Activated CD8-positive, alpha-beta T cell treated with anti-CD3 and anti-CD28 coated beads for 36 hours (primary cell): ENCODE measurements at regions not wholly inside any gene's neighbourhood (a gene's known extent, or its start where the extent isn't known, plus 50 kb on each side); places are given as distances from the start of the nearest gene placed in this dataset.

Experiments used
- ATAC-seq: fragments of 200-7000 bp; cut with Tn5 transposase; one replicate; pipeline ENCODE4 v1.10.0; 2021; ENCODE audit warnings: mild to moderate bottlenecking, moderate library complexity
- CTCF ChIA-PET: fragments of 350-600 bp; sonication (Branson Sonifier 250); formaldehyde crosslinking; loops from one replicate; lab custom pipeline; 2021; ENCODE audit warnings: antibody characterized with exemption; lab: Charles Lee
- POLR2A ChIA-PET: fragments of 350-600 bp; sonication (Branson Sonifier 250); formaldehyde crosslinking; loops from one replicate; lab custom pipeline; 2021; ENCODE audit warnings: antibody characterized with exemption; lab: Charles Lee
- DNase-seq: peaks from one replicate; pipeline ENCODE4 v3.0.0-alpha.2; 2020
- H3K27ac Mint-ChIP-seq: one replicate; pipeline ENCODE4 v1.8.0; 2021; ENCODE audit warnings: mild to moderate bottlenecking, mixed read lengths
- H3K27me3 Mint-ChIP-seq: one replicate; pipeline ENCODE4 v1.8.0; 2021; ENCODE audit warnings: mixed read lengths
- H3K36me3 Mint-ChIP-seq: one replicate; pipeline ENCODE4 v1.8.0; 2021; ENCODE audit warnings: low read depth, mixed read lengths
- H3K4me1 Mint-ChIP-seq: one replicate; pipeline ENCODE4 v1.8.0; 2021; ENCODE audit warnings: low read depth, mixed read lengths
- H3K4me3 Mint-ChIP-seq: one replicate; pipeline ENCODE4 v1.8.0; 2021; ENCODE audit warnings: mild to moderate bottlenecking, moderate library complexity, mixed read lengths
- H3K9me3 Mint-ChIP-seq: one replicate; pipeline ENCODE4 v1.8.0; 2021; ENCODE audit warnings: mixed read lengths
- intact Hi-C: fragments of 100-400 bp; cut with micrococcal nuclease; formaldehyde crosslinking; loops from one replicate; pipeline ENCODE4 v1.10.0; 2022
- TF ChIP-seq, protein P1 (sequence below): fragments of 200-600 bp; IDR thresholded peaks from one replicate; pipeline ENCODE4 v1.8.0; 2022; ENCODE audit warnings: antibody characterized with exemption, mild to moderate bottlenecking

DNA sequence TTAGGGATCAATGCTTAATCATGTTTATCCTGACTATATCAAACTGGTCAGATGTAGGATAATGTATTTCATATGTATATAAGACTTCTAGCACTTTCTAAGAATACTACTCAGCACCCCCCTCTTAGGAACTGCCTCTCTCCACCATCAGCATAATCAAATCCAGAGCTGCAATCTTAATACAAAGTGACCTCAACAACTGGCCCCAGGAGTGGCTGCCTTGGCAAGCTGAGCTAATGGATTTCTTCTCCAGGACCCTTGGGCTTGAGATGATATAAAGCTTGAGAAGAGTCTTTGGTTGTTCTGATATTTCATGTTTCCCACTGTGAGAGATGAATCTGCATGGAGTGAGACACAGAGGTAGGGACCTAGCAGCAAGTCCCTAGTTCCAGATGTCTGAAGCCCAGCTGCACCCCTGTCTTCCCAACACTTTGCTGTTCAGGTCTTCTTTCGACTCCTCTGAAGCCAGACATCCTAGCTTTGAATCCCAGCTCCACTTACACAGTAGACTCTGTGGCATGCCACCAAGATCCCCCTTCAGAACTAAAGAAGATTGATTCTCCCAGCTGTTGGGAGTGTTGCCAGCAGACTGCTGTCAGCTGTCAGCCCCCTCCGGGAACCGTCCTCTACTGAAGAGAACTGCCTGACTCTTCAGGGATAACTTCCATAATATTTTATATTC lies 309.3 kb upstream of the UBE2E2 start:
- H3K4me1 Mint-ChIP-seq = no peaks in the 10 kb centered on the region
- intact Hi-C loops = no loop called here
- H3K9me3 Mint-ChIP-seq = no peaks in the 10 kb centered on the region
- TF ChIP-seq, protein P1, sequence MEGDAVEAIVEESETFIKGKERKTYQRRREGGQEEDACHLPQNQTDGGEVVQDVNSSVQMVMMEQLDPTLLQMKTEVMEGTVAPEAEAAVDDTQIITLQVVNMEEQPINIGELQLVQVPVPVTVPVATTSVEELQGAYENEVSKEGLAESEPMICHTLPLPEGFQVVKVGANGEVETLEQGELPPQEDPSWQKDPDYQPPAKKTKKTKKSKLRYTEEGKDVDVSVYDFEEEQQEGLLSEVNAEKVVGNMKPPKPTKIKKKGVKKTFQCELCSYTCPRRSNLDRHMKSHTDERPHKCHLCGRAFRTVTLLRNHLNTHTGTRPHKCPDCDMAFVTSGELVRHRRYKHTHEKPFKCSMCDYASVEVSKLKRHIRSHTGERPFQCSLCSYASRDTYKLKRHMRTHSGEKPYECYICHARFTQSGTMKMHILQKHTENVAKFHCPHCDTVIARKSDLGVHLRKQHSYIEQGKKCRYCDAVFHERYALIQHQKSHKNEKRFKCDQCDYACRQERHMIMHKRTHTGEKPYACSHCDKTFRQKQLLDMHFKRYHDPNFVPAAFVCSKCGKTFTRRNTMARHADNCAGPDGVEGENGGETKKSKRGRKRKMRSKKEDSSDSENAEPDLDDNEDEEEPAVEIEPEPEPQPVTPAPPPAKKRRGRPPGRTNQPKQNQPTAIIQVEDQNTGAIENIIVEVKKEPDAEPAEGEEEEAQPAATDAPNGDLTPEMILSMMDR = no peak
- CTCF ChIA-PET = no interaction called here
- no peak for ATAC-seq
- no peak for DNase-seq
- POLR2A ChIA-PET = interaction anchor here (0.5 kb wide), 1 partner anchor 408 kb away, joined by 3 read pairs; no protein-coding TSS in a partner anchor
- H3K27ac Mint-ChIP-seq = no peak overlapping the region
- H3K4me3 Mint-ChIP-seq = no peak overlapping the region
- peaks cover 4% of the 10 kb centered on the region for H3K27me3 Mint-ChIP-seq
- no peaks in the 10 kb centered on the region for H3K36me3 Mint-ChIP-seq

DNA sequence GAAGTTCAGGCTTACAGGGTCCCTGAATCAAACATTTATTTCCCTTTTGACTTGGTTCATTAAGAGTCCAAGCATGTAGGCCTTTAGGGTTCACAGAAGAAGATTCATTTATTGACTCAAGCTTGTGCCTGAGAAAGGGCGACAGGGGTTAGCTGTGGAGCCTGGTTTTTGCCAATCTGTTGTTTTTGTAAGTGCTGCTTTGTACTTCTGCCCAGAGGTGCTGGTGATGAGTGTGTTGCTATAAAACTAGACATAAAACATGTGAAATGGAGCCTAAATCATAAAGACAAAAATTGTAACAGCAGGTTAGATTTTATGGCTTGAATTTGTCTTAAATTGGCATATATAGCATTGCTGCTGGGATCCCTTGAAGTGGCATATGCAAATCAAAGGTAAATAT lies 308.3 kb upstream of the UBE2E2 start:
- Mint-ChIP-seq H3K4me1 (no peaks in the 10 kb centered on the region), H3K4me3 (no peak overlapping the region), H3K27ac (no peak overlapping the region), H3K9me3 (no peaks in the 10 kb centered on the region), H3K36me3 (no peaks in the 10 kb centered on the region), H3K27me3 (peaks cover 4% of the 10 kb centered on the region)
- CTCF ChIA-PET = no interaction called here
- POLR2A ChIA-PET = no interaction called here
- no peak for DNase-seq
- TF ChIP-seq, protein P1 = no peak
- ATAC-seq = no peak
- intact Hi-C loops = no loop called here

DNA sequence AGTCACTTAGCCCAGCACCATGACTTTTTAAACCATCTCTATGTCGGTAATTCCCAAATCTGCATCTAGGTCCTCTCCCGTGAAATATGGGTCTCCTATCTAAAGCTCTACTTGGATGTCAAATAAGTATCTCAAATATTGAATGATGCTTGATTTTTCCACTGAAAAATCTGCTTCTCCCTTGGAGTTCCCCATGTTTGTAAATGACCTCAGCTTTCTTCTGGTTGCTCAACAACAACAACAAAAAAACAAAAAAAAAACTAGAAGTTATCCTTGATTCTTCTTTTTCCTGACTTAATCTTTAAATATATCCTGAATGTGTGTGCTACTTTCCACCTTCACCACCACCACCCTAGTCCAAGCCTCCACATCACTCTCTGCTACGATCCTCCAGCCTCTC lies 307.5 kb upstream of the UBE2E2 start:
- H3K27ac Mint-ChIP-seq = no peak overlapping the region
- DNase-seq = no peak
- POLR2A ChIA-PET = no interaction called here
- H3K9me3 Mint-ChIP-seq = no peaks in the 10 kb centered on the region
- no peaks in the 10 kb centered on the region for H3K4me1 Mint-ChIP-seq
- intact Hi-C loops = no loop called here
- TF ChIP-seq, protein P1 = no peak
- ATAC-seq = no peak
- H3K27me3 Mint-ChIP-seq = peaks cover 4% of the 10 kb centered on the region
- no peaks in the 10 kb centered on the region for H3K36me3 Mint-ChIP-seq
- CTCF ChIA-PET = interaction anchor here (0.9 kb wide), 1 partner anchor 8 kb away, joined by 5 read pairs; no protein-coding TSS in a partner anchor
- H3K4me3 Mint-ChIP-seq = no peak overlapping the region

DNA sequence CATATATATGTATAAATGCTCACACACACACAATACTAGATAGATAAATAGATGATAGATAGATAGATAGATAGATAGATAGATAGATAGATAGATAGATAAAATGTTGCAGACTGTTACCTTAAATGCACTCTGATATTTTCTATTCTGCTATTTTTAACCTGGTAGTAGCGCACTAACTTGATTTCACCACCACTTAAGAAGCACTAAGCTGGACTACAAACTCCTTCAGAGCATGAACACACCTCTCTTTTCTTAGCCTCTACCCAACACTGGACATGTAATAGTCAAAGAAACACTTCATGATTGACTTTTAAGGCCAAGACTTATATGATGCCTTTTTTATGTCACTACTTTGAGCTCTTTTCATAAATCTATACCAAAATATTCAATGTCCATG lies 304.6 kb upstream of the UBE2E2 start:
- CTCF ChIA-PET = no interaction called here
- intact Hi-C loops = no loop called here

DNA sequence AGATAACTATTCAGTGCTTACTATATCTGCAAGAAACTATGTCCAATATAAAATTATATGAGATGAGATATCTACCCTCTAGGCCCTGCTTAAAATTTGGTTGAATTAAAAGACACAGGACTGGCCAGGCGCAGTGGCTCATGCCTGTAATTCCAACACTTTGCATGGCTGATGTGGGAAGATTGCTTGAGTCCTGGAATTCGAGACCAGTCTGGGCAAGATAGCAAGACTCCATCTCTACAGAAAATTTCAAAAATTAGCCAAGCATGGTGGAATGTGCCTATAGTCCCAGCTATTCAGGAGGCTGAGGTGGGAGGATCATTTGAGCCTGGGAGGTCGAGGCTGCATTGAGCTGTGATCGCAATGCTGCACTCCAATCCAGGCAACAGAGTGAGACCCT lies 303.7 kb upstream of the UBE2E2 start:
- ChIA-PET POLR2A (no interaction called here), CTCF (no interaction called here)
- intact Hi-C loops = no loop called here
- H3K36me3 Mint-ChIP-seq = no peaks in the 10 kb centered on the region
- DNase-seq = no peak
- no peak overlapping the region for H3K27ac Mint-ChIP-seq
- H3K4me1 Mint-ChIP-seq = no peaks in the 10 kb centered on the region
- H3K9me3 Mint-ChIP-seq = no peaks in the 10 kb centered on the region
- no peaks in the 10 kb centered on the region for H3K27me3 Mint-ChIP-seq
- ATAC-seq = no peak
- TF ChIP-seq, protein P1 = no peak
- no peak overlapping the region for H3K4me3 Mint-ChIP-seq

More for the DNA sequence above, 304.6 kb upstream of the UBE2E2 start:
- Mint-ChIP-seq H3K4me3 (no peak overlapping the region), H3K9me3 (no peaks in the 10 kb centered on the region), H3K36me3 (no peaks in the 10 kb centered on the region), H3K27me3 (no peaks in the 10 kb centered on the region), H3K27ac (no peak overlapping the region), H3K4me1 (no peaks in the 10 kb centered on the region)
- DNase-seq (no peak), ATAC-seq (no peak)
- TF ChIP-seq, protein P1 = no peak
- POLR2A ChIA-PET = no interaction called here
